Choroid plexus epithelial cell (primary cell): ENCODE measurements at regions not wholly inside any gene's neighbourhood (a gene's known extent, or its start where the extent isn't known, plus 50 kb on each side); places are given as distances from the start of the nearest gene placed in this dataset.

Experiments
- DNase-seq: peaks from one replicate; pipeline ENCODE4 v3.0.0-alpha.2; 2010; ENCODE audit warnings: low read depth
- H3K4me3 ChIP-seq: 2 replicates; pipeline ENCODE4 v1.5.1; 2011; ENCODE audit warnings: low read depth, mild to moderate bottlenecking, control low read depth, low read length, moderate library complexity
- TF ChIP-seq, protein P1 (sequence below): conservative IDR thresholded peaks from 2 replicates; pipeline ENCODE4 v1.5.1; 2011; ENCODE audit warnings: low read depth, mild to moderate bottlenecking, control low read depth, inconsistent platforms, low read length, moderate library complexity

DNA sequence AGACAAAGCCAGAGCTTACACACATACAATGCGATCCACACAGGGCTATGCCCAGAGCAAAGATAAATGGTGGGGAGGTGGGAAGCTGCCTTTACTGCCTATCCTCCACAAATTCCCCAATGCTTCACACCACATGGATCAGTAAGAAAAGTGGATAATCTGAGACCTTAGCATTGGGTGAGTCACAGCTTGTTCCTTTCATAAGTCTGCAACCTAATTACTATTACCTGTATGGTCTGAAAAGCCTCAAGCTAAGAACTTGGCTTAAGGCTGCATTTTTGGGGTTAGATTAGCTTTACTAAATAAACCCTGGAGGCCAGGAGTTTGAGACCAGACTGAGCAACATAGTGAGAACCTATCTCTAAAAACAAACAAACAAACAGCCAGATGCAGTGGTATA lies 66.0 kb upstream of the BTBD3 start:
- TF ChIP-seq, protein P1, sequence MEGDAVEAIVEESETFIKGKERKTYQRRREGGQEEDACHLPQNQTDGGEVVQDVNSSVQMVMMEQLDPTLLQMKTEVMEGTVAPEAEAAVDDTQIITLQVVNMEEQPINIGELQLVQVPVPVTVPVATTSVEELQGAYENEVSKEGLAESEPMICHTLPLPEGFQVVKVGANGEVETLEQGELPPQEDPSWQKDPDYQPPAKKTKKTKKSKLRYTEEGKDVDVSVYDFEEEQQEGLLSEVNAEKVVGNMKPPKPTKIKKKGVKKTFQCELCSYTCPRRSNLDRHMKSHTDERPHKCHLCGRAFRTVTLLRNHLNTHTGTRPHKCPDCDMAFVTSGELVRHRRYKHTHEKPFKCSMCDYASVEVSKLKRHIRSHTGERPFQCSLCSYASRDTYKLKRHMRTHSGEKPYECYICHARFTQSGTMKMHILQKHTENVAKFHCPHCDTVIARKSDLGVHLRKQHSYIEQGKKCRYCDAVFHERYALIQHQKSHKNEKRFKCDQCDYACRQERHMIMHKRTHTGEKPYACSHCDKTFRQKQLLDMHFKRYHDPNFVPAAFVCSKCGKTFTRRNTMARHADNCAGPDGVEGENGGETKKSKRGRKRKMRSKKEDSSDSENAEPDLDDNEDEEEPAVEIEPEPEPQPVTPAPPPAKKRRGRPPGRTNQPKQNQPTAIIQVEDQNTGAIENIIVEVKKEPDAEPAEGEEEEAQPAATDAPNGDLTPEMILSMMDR = no peak
- H3K4me3 ChIP-seq = no peak overlapping the region
- peak; percentile 10 for DNase-seq

DNA sequence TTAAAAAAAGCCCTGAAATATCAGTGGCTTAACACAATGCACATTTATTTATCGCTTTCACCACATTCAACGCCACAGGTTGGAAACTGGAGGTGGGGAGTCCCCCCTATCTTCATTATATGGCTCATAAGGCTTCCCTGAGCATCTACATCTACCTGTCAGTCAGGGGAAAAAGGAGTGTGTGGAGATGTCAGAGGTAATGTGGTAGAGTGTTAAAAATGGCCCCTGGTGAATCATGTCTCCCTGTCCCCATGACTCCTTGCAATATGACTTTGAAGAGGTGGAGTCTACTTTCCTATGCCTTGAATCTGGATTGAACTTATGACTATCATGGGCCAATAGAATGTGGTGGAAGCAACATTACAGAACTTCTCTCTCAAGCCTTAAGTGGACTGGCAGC lies 65.5 kb upstream of the BTBD3 start:
- no peak for DNase-seq
- TF ChIP-seq, protein P1 = no peak

DNA sequence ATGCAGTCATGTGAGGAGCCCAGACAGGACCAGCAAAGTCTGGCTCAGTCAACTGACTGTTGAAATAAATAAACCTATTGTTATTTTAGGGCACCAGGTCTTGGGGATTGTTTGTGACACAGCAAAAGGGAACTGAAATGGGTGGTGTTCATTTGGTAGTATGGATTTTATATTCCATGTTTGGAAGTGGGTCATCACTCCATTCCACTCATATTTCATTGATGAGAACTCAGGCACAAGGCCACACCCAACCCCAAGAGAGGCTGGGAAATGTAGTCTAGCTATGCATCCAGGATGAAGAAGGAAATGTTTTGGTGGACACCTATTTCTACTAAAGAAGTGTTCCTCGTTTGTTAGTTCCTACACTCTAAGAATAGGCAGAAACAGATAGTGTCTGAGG lies 64.9 kb upstream of the BTBD3 start:
- DNase-seq = peak; percentile 28
- TF ChIP-seq, protein P1 = no peak
- H3K4me3 ChIP-seq = no peak overlapping the region

More for the DNA sequence above, 65.5 kb upstream of the BTBD3 start:
- H3K4me3 ChIP-seq = no peak overlapping the region

DNA sequence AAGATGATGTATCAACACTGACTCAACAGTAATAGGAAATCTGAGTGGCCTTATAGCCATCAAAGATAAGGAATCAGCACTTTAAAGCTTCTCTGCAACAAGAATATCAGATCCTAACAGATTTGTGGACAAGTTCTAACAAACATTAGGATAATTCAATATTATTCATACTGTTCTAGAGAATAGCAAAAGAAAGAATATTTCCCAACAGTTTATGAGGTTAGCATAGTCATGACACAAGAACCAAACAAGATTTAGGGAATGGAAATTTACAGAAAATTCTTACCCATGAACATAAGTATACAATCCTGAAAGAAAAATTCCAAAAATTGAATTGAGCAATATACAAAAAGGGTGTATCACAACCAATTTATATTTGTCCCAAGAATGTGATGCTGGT lies 64.3 kb upstream of the BTBD3 start:
- H3K4me3 ChIP-seq = no peak overlapping the region
- DNase-seq = peak; percentile 4
- TF ChIP-seq, protein P1 = no peak

DNA sequence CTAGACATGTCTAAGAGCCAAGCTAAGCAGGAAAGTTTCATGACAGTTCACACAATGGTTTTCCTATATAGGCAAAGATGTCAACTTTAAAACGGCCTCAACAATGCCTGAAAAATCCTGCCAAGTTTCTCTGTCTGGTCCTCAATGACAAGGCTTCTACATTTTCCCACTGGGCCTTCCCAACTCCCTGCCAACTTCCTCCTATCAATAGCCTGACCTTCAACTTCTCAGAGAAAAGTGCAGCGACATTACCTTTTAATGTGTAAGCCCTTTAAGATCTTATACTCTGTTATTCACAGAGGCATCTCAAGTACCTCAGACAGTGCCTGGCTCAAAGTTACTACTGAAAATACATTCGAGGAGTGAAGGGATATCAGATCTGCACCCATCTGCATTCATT lies 56.2 kb upstream of the BTBD3 start:
- TF ChIP-seq, protein P1 = no peak
- no peak for DNase-seq
- H3K4me3 ChIP-seq = no peak overlapping the region

DNA sequence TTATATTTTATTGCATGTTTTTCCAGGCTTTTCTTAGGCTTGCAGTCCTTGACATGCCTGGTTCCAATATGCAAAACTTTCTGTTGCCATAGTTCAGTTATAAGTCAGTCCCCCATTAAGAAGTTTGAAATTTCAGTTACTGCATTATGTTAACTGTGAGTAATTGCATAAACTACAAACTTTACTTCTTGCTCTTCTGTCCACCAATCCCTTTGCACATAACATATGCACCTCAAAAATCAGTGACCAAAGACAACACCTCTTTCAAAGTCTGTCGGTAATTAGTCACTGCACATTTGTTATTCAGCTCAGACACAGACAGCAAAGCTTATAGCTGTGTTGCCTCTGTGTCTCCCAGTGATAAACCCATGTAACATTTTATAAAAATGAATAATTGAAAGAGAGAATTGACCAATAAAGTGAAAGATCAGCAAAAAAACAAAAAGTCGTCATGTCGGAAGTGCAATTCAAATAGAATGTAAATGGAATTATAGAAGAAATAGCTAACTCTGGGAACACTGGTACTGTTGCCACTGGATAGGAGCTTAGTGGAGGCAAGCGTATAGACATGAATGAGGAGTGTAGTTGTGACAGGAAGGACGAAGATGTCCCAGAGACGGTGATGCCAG lies 50.3 kb upstream of the BTBD3 start:
- TF ChIP-seq, protein P1 = no peak
- no peak overlapping the region for H3K4me3 ChIP-seq
- DNase-seq = peak; percentile 13
